NCI-H82 treated with DMSO at 0.1 percent for 48 hours (cell line): ENCODE measurements at regions not wholly inside any gene's neighbourhood (a gene's known extent, or its start where the extent isn't known, plus 50 kb on each side); places are given as distances from the start of the nearest gene placed in this dataset.
"Not testable (repeated sequence)": the region's sequence is repeated elsewhere in the genome, so short reads cannot be mapped to it uniquely, and the experiment has no call there.

Experiments
- DNase-seq: peaks from one replicate; lab custom pipeline; 2025; ENCODE audit not compliant: unreplicated experiment; lab: John Stamatoyannopoulos, UW

GRCh38 chr1:157460381-157460780 is 91.9 kb downstream of the FCRL5 start:
- DNase-seq = peak; percentile 87

GRCh38 chr1:157457279-157457678 is 95.0 kb downstream of the FCRL5 start:
- DNase-seq = no peak

GRCh38 chr1:157455318-157455717 is 97.0 kb downstream of the FCRL5 start:
- no peak for DNase-seq

GRCh38 chr1:157450106-157450505 is 102.2 kb downstream of the FCRL5 start:
- DNase-seq = peak; percentile 98

- DNase-seq = no peak
Measured at GRCh38 chr1:157448636-157449035, 103.7 kb downstream of the FCRL5 start.

- not testable (repeated sequence) for DNase-seq
Measured at GRCh38 chr1:157446356-157446755, 106.0 kb downstream of the FCRL5 start.

- DNase-seq = not testable (repeated sequence)
Measured at GRCh38 chr1:157445616-157446140, 106.6 kb downstream of the FCRL5 start.

GRCh38 chr1:157442065-157442464 is 110.2 kb downstream of the FCRL5 start:
- no peak for DNase-seq

GRCh38 chr1:157439302-157439954 is 112.9 kb downstream of the FCRL5 start:
- no peak for DNase-seq

GRCh38 chr1:157438613-157439012 is 113.7 kb downstream of the FCRL5 start:
- no peak for DNase-seq

- no peak for DNase-seq
Measured at GRCh38 chr1:157438146-157438545, 114.2 kb downstream of the FCRL5 start.

GRCh38 chr1:157437296-157437695 is 115.0 kb downstream of the FCRL5 start:
- no peak for DNase-seq

- DNase-seq = no peak
Measured at GRCh38 chr1:157431751-157432150, 120.6 kb downstream of the FCRL5 start.

- no peak for DNase-seq
Measured at GRCh38 chr1:157429601-157430240, 122.6 kb downstream of the FCRL5 start.

- not testable (repeated sequence) for DNase-seq
Measured at GRCh38 chr1:157423764-157424163, 128.6 kb downstream of the FCRL5 start.

GRCh38 chr1:157419845-157420542 is 132.3 kb downstream of the FCRL5 start:
- no peak for DNase-seq

GRCh38 chr1:157418659-157419058 is 133.7 kb downstream of the FCRL5 start:
- DNase-seq = no peak

GRCh38 chr1:157418231-157418630 is 134.1 kb downstream of the FCRL5 start:
- DNase-seq = no peak

GRCh38 chr1:157415661-157416060 is 136.7 kb downstream of the FCRL5 start:
- no peak for DNase-seq

- no peak for DNase-seq
Measured at GRCh38 chr1:157412308-157412707, 140.0 kb downstream of the FCRL5 start.

GRCh38 chr1:157411769-157412168 is 140.5 kb downstream of the FCRL5 start:
- DNase-seq = no peak

GRCh38 chr1:157411064-157411463 is 141.3 kb downstream of the FCRL5 start:
- DNase-seq = no peak
